ENCODE measurements at regions not wholly inside any gene's neighbourhood (a gene's known extent, or its start where the extent isn't known, plus 50 kb on each side); places are given as distances from the start of the nearest gene placed in this dataset.

GRCh38 chr1:25086518-25087079 is 145.7 kb downstream of the SYF2 start:
- FAIRE-seq (no peak), ATAC-seq (no peak), DNase-seq (no peak)
- H3K27me3 ChIP-seq: no peaks in the 10 kb centered on the region
- no peaks in the 10 kb centered on the region for H3K4me1 ChIP-seq
- intact Hi-C loops (cut with DNase I): no loop called here
- no peaks in the 10 kb centered on the region for H3K36me3 ChIP-seq
- 58 to 66% methylated on average over 3 of the region's 3 CpGs for WGBS, 2 donors
- no peak overlapping the region for H3K4me3 ChIP-seq
- no peak overlapping the region for H3K27ac ChIP-seq
- TF ChIP-seq CTCF (IDR thresholded peaks at IDR 0.05): no peak
- no peaks in the 10 kb centered on the region for H3K9me3 ChIP-seq

- WGBS, 2 donors: 34 to 46% methylated on average over 1 of the region's 1 CpG
- Histone ChIP-seq H3K9me3 (no peaks in the 10 kb centered on the region), H3K4me3 (no peak overlapping the region), H3K27ac (no peak overlapping the region), H3K27me3 (no peaks in the 10 kb centered on the region), H3K36me3 (no peaks in the 10 kb centered on the region), H3K4me1 (no peaks in the 10 kb centered on the region)
- ATAC-seq (no peak), FAIRE-seq (no peak), DNase-seq (no peak)
- intact Hi-C loops (cut with DNase I): no loop called here
- no peak for TF ChIP-seq CTCF (IDR thresholded peaks at IDR 0.05)
Measured at GRCh38 chr1:25084407-25084806, 147.9 kb downstream of the SYF2 start.

DNA sequence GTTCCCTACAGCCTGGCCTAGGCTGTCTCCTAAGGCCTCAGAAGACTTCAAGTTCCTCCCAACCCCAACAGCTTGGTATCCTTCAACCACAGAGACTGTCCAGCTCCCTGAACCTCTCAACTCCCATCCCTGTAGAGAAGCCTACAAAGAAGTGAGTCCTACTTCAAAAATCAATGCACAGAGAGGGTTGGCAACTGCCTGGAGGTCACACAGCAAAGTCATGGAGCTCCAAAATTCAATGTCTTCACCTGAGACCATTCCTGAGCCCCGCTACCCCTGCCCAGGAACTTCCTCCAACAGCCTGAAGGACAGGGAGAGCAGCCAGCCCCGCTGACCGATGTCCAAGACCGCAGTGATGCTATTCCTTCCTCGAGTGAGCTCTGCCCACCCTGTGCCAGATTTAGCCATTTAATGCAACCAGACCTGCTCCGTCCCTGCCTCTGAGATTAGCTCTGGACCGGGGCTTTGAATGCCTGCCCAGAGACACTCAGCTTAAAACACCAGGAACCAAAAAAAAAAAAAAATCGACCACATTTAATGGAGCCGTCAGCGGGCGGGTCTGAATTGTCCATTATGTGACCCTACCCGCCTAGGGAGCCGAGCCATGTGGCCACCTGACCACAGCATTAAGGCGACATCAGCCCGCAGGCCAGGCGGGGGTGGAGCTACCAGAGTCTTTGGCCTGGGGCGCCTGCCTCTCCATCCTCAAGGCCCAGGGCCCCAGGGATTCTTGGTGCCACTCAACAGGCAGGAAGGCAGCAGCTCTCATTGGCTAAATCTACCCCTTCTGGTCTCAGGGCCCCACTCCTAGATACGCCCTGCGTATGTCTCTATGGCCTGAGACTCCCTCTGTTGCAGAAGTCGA is 148.6 kb downstream of the SYF2 start:
- Histone ChIP-seq H3K27ac (no peak overlapping the region), H3K4me1 (no peaks in the 10 kb centered on the region), H3K9me3 (no peaks in the 10 kb centered on the region), H3K4me3 (no peak overlapping the region), H3K27me3 (no peaks in the 10 kb centered on the region), H3K36me3 (no peaks in the 10 kb centered on the region)
- no peak for ATAC-seq
- no peak for FAIRE-seq
- no peak for TF ChIP-seq CTCF (IDR thresholded peaks at IDR 0.05)
- DNase-seq: no peak
- intact Hi-C loops (cut with DNase I): no loop called here
- WGBS, 2 donors: 73 to 81% methylated on average over 20 of the region's 20 CpGs

DNA sequence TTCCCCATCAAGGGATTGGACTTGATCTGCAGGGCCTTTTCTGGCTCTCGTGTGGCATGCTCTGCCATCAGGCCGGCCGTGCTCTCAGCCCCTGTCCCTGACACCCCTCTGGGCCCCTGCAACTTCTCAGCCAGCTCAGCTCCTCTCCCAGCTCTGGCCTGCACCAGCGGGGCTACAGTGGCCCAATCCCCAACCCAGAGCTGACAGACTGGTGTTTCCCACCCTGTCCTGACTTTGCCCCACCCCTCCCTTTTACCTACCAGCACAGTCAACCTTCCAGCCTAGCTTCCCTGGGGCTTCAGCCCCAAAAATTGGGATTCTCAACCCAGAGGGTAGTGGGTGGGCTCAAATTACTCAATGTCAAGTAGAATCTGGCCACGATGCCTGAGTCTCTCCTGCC is 149.3 kb downstream of the SYF2 start:
- Histone ChIP-seq H3K4me3 (no peak overlapping the region), H3K9me3 (no peaks in the 10 kb centered on the region), H3K4me1 (no peaks in the 10 kb centered on the region), H3K27ac (no peak overlapping the region), H3K36me3 (no peaks in the 10 kb centered on the region), H3K27me3 (no peaks in the 10 kb centered on the region)
- WGBS, 2 donors: 75 to 78% methylated on average over 5 of the region's 5 CpGs
- ATAC-seq: no peak
- TF ChIP-seq CTCF (IDR thresholded peaks at IDR 0.05): no peak
- peak in 1 of 6 donors; percentile 35 for DNase-seq
- intact Hi-C loops (cut with DNase I): no loop called here
- FAIRE-seq: no peak

Data from pancreas (tissue), 10 donors.